ENCODE measurements at regions not wholly inside any gene's neighbourhood (a gene's known extent, or its start where the extent isn't known, plus 50 kb on each side); places are given as distances from the start of the nearest gene placed in this dataset.
"Not testable (repeated sequence)": the region's sequence is repeated elsewhere in the genome, so short reads cannot be mapped to it uniquely, and the experiment has no call there.

- TF ChIP-seq CTCF (IDR thresholded peaks at IDR 0.05; ENCODE audit: borderline replicate concordance, control extremely low read depth, extremely low read depth, insufficient read depth, missing control alignments): no peak
- in situ Hi-C loops (cut with MboI; ENCODE audit: low sequenced_read_pairs, unreplicated experiment): no loop called here
- no peak for DNase-seq (ENCODE audit: low spot score)
Measured at GRCh38 chr4:165569031-165569430, 190.2 kb downstream of the CPE start.

GRCh38 chr4:165571476-165571875 is 192.7 kb downstream of the CPE start:
- DNase-seq (ENCODE audit: low spot score); in situ Hi-C loops (cut with MboI; ENCODE audit: low sequenced_read_pairs, unreplicated experiment): not testable (repeated sequence)

- in situ Hi-C loops (cut with MboI; ENCODE audit: low sequenced_read_pairs, unreplicated experiment): no loop called here
- no peak for TF ChIP-seq CTCF (IDR thresholded peaks at IDR 0.05; ENCODE audit: borderline replicate concordance, control extremely low read depth, extremely low read depth, insufficient read depth, missing control alignments)
- no peak for DNase-seq (ENCODE audit: low spot score)
Measured at GRCh38 chr4:165580351-165580905, 201.6 kb downstream of the CPE start.

- no peak for TF ChIP-seq CTCF (IDR thresholded peaks at IDR 0.05; ENCODE audit: borderline replicate concordance, control extremely low read depth, extremely low read depth, insufficient read depth, missing control alignments)
- DNase-seq (ENCODE audit: low spot score): no peak
- in situ Hi-C loops (cut with MboI; ENCODE audit: low sequenced_read_pairs, unreplicated experiment): no loop called here
Measured at GRCh38 chr4:165583341-165583740, 204.5 kb downstream of the CPE start.

- DNase-seq (ENCODE audit: low spot score): no peak
- in situ Hi-C loops (cut with MboI; ENCODE audit: low sequenced_read_pairs, unreplicated experiment): no loop called here
- no peak for TF ChIP-seq CTCF (IDR thresholded peaks at IDR 0.05; ENCODE audit: borderline replicate concordance, control extremely low read depth, extremely low read depth, insufficient read depth, missing control alignments)
Measured at GRCh38 chr4:165584916-165585315, 206.1 kb downstream of the CPE start.

GRCh38 chr4:165588534-165589315 is 209.9 kb downstream of the CPE start:
- in situ Hi-C loops (cut with MboI; ENCODE audit: low sequenced_read_pairs, unreplicated experiment): no loop called here
- TF ChIP-seq CTCF (IDR thresholded peaks at IDR 0.05; ENCODE audit: borderline replicate concordance, control extremely low read depth, extremely low read depth, insufficient read depth, missing control alignments): no peak
- no peak for DNase-seq (ENCODE audit: low spot score)

GRCh38 chr4:165592386-165592785 is 213.6 kb downstream of the CPE start:
- no peak for DNase-seq (ENCODE audit: low spot score)
- in situ Hi-C loops (cut with MboI; ENCODE audit: low sequenced_read_pairs, unreplicated experiment): no loop called here
- TF ChIP-seq CTCF (IDR thresholded peaks at IDR 0.05; ENCODE audit: borderline replicate concordance, control extremely low read depth, extremely low read depth, insufficient read depth, missing control alignments): no peak

Data from GM13976 (cell line).